ENCODE measurements at regions not wholly inside any gene's neighbourhood (a gene's known extent, or its start where the extent isn't known, plus 50 kb on each side); places are given as distances from the start of the nearest gene placed in this dataset.

- Mint-ChIP-seq H3K36me3 (no peaks in the 10 kb centered on the region), H3K4me3 (no peak overlapping the region), H3K27ac (no peak overlapping the region), H3K4me1 (no peaks in the 10 kb centered on the region), H3K27me3 (peaks cover 17% of the 10 kb centered on the region), H3K9me3 (peaks cover 0 to 3% (median 0%) of the 10 kb centered on the region in 7 donors)
- Histone ChIP-seq H3K36me3 (ENCODE audit: control insufficient read depth, insufficient read depth, low read length) (no peaks in the 10 kb centered on the region), H3K4me3 (ENCODE audit: low read depth, low read length) (no peak overlapping the region), H3K9me3 (ENCODE audit: control insufficient read depth in 2 of 2, low read length in 2 of 2) (no peaks in the 10 kb centered on the region), H3K27me3 (ENCODE audit: control insufficient read depth, insufficient read depth, low read length) (peaks cover 5% of the 10 kb centered on the region), H3K27ac (ENCODE audit: insufficient read depth, low read length, poor library complexity, severe bottlenecking) (no peak overlapping the region), H3K4me1 (ENCODE audit: control insufficient read depth, insufficient read depth, low read length, poor library complexity, severe bottlenecking) (no peaks in the 10 kb centered on the region)
- DNase-seq = no peak
- ATAC-seq (ENCODE audit: low read depth in 2 of 2) = no peak
These were observed 81.7 kb upstream of the MSI2 start for GRCh38 chr17:57174591-57174990.

- peaks cover 2% of the 10 kb centered on the region for H3K27me3 ChIP-seq (ENCODE audit: control insufficient read depth, insufficient read depth, low read length)
- H3K36me3 Mint-ChIP-seq = no peaks in the 10 kb centered on the region
- H3K27ac Mint-ChIP-seq = no peak overlapping the region
- no peak overlapping the region for H3K4me3 Mint-ChIP-seq
- H3K4me1 Mint-ChIP-seq = no peaks in the 10 kb centered on the region
- peak in 1 of 3 donors; percentile 2 for DNase-seq
- no peaks in the 10 kb centered on the region for H3K36me3 ChIP-seq (ENCODE audit: control insufficient read depth, insufficient read depth, low read length)
- H3K4me1 ChIP-seq (ENCODE audit: control insufficient read depth, insufficient read depth, low read length, poor library complexity, severe bottlenecking) = no peaks in the 10 kb centered on the region
- H3K27ac ChIP-seq (ENCODE audit: insufficient read depth, low read length, poor library complexity, severe bottlenecking) = no peak overlapping the region
- no peaks in the 10 kb centered on the region for H3K9me3 ChIP-seq (ENCODE audit: control insufficient read depth in 2 of 2, low read length in 2 of 2)
- ATAC-seq (ENCODE audit: low read depth in 2 of 2) = no peak
- no peaks in the 10 kb centered on the region for H3K9me3 Mint-ChIP-seq
- peaks cover 19% of the 10 kb centered on the region for H3K27me3 Mint-ChIP-seq
- no peak overlapping the region for H3K4me3 ChIP-seq (ENCODE audit: low read depth, low read length)
These were observed 77.5 kb upstream of the MSI2 start for GRCh38 chr17:57178839-57179238.

GRCh38 chr17:57182621-57183020 lies 73.7 kb upstream of the MSI2 start:
- Mint-ChIP-seq H3K27ac (no peak overlapping the region), H3K27me3 (peaks cover 22% of the 10 kb centered on the region), H3K4me1 (no peaks in the 10 kb centered on the region), H3K4me3 (no peak overlapping the region), H3K36me3 (no peaks in the 10 kb centered on the region), H3K9me3 (no peaks in the 10 kb centered on the region)
- Histone ChIP-seq H3K36me3 (ENCODE audit: control insufficient read depth, insufficient read depth, low read length) (no peaks in the 10 kb centered on the region), H3K27ac (ENCODE audit: insufficient read depth, low read length, poor library complexity, severe bottlenecking) (no peak overlapping the region), H3K4me3 (ENCODE audit: low read depth, low read length) (no peak overlapping the region), H3K27me3 (ENCODE audit: control insufficient read depth, insufficient read depth, low read length) (no peaks in the 10 kb centered on the region), H3K4me1 (ENCODE audit: control insufficient read depth, insufficient read depth, low read length, poor library complexity, severe bottlenecking) (no peaks in the 10 kb centered on the region), H3K9me3 (ENCODE audit: control insufficient read depth in 2 of 2, low read length in 2 of 2) (no peaks in the 10 kb centered on the region)
- no peak for ATAC-seq (ENCODE audit: low read depth in 2 of 2)
- DNase-seq = no peak

- Mint-ChIP-seq H3K36me3 (no peaks in the 10 kb centered on the region), H3K9me3 (no peaks in the 10 kb centered on the region), H3K4me3 (no peak overlapping the region), H3K27me3 (peaks cover 21% of the 10 kb centered on the region), H3K27ac (peak overlapping the region in 1 of 3 donors; percentile 29), H3K4me1 (no peaks in the 10 kb centered on the region)
- Histone ChIP-seq H3K27me3 (ENCODE audit: control insufficient read depth, insufficient read depth, low read length) (no peaks in the 10 kb centered on the region), H3K27ac (ENCODE audit: insufficient read depth, low read length, poor library complexity, severe bottlenecking) (no peak overlapping the region), H3K4me1 (ENCODE audit: control insufficient read depth, insufficient read depth, low read length, poor library complexity, severe bottlenecking) (no peaks in the 10 kb centered on the region), H3K36me3 (ENCODE audit: control insufficient read depth, insufficient read depth, low read length) (no peaks in the 10 kb centered on the region), H3K4me3 (ENCODE audit: low read depth, low read length) (no peak overlapping the region), H3K9me3 (ENCODE audit: control insufficient read depth in 2 of 2, low read length in 2 of 2) (no peaks in the 10 kb centered on the region)
- no peak for DNase-seq
- ATAC-seq (ENCODE audit: low read depth in 2 of 2) = no peak
These were observed 69.9 kb upstream of the MSI2 start for GRCh38 chr17:57186226-57187019.

GRCh38 chr17:57187391-57187790 lies 68.9 kb upstream of the MSI2 start:
- Histone ChIP-seq H3K9me3 (ENCODE audit: control insufficient read depth in 2 of 2, low read length in 2 of 2) (no peaks in the 10 kb centered on the region), H3K27me3 (ENCODE audit: control insufficient read depth, insufficient read depth, low read length) (peaks cover 2% of the 10 kb centered on the region), H3K4me3 (ENCODE audit: low read depth, low read length) (no peak overlapping the region), H3K36me3 (ENCODE audit: control insufficient read depth, insufficient read depth, low read length) (no peaks in the 10 kb centered on the region), H3K27ac (ENCODE audit: insufficient read depth, low read length, poor library complexity, severe bottlenecking) (no peak overlapping the region), H3K4me1 (ENCODE audit: control insufficient read depth, insufficient read depth, low read length, poor library complexity, severe bottlenecking) (no peaks in the 10 kb centered on the region)
- Mint-ChIP-seq H3K4me3 (no peak overlapping the region), H3K36me3 (no peaks in the 10 kb centered on the region), H3K4me1 (no peaks in the 10 kb centered on the region), H3K27me3 (peaks cover 21% of the 10 kb centered on the region), H3K9me3 (no peaks in the 10 kb centered on the region), H3K27ac (no peak overlapping the region)
- no peak for ATAC-seq (ENCODE audit: low read depth in 2 of 2)
- no peak for DNase-seq

GRCh38 chr17:57195785-57196460 lies 60.4 kb upstream of the MSI2 start:
- DNase-seq (no peak), ATAC-seq (ENCODE audit: low read depth in 2 of 2) (no peak)
- Mint-ChIP-seq H3K4me3 (no peak overlapping the region), H3K27me3 (peaks cover 14% of the 10 kb centered on the region), H3K36me3 (no peaks in the 10 kb centered on the region), H3K4me1 (no peaks in the 10 kb centered on the region), H3K9me3 (peaks cover 0 to 6% (median 0%) of the 10 kb centered on the region in 7 donors), H3K27ac (no peak overlapping the region)
- Histone ChIP-seq H3K27me3 (ENCODE audit: control insufficient read depth, insufficient read depth, low read length) (peaks cover 2% of the 10 kb centered on the region), H3K9me3 (ENCODE audit: control insufficient read depth in 2 of 2, low read length in 2 of 2) (no peaks in the 10 kb centered on the region), H3K4me1 (ENCODE audit: control insufficient read depth, insufficient read depth, low read length, poor library complexity, severe bottlenecking) (no peaks in the 10 kb centered on the region), H3K27ac (ENCODE audit: insufficient read depth, low read length, poor library complexity, severe bottlenecking) (no peak overlapping the region), H3K36me3 (ENCODE audit: control insufficient read depth, insufficient read depth, low read length) (no peaks in the 10 kb centered on the region), H3K4me3 (ENCODE audit: low read depth, low read length) (no peak overlapping the region)

- no peaks in the 10 kb centered on the region for H3K27me3 ChIP-seq (ENCODE audit: control insufficient read depth, insufficient read depth, low read length)
- Mint-ChIP-seq H3K9me3 (peaks cover 0 to 6% (median 0%) of the 10 kb centered on the region in 7 donors), H3K36me3 (no peaks in the 10 kb centered on the region), H3K4me1 (no peaks in the 10 kb centered on the region), H3K4me3 (no peak overlapping the region), H3K27me3 (peaks cover 14% of the 10 kb centered on the region), H3K27ac (no peak overlapping the region)
- no peak overlapping the region for H3K27ac ChIP-seq (ENCODE audit: insufficient read depth, low read length, poor library complexity, severe bottlenecking)
- no peaks in the 10 kb centered on the region for H3K9me3 ChIP-seq (ENCODE audit: control insufficient read depth in 2 of 2, low read length in 2 of 2)
- no peaks in the 10 kb centered on the region for H3K36me3 ChIP-seq (ENCODE audit: control insufficient read depth, insufficient read depth, low read length)
- no peak for DNase-seq
- ATAC-seq (ENCODE audit: low read depth in 2 of 2) = no peak
- H3K4me1 ChIP-seq (ENCODE audit: control insufficient read depth, insufficient read depth, low read length, poor library complexity, severe bottlenecking) = no peaks in the 10 kb centered on the region
- H3K4me3 ChIP-seq (ENCODE audit: low read depth, low read length) = no peak overlapping the region
These were observed 58.8 kb upstream of the MSI2 start for GRCh38 chr17:57197466-57198071.

Data from CD4-positive, CD25-positive, alpha-beta regulatory T cell (primary cell).